GM18951 (cell line): ENCODE measurements at regions not wholly inside any gene's neighbourhood (a gene's known extent, or its start where the extent isn't known, plus 50 kb on each side); places are given as distances from the start of the nearest gene placed in this dataset.
"Not testable (repeated sequence)": the region's sequence is repeated elsewhere in the genome, so short reads cannot be mapped to it uniquely, and the experiment has no call there.

Source experiments
- POLR2A ChIP-seq: IDR thresholded peaks from 4 replicates; pipeline ENCODE4 v1.6.1; 2011; ENCODE audit warnings: mild to moderate bottlenecking; ENCODE audit not compliant: insufficient read length, insufficient read depth; ENCODE audit errors: extremely low read depth
- in situ Hi-C: fragments of 300-500 bp; cut with MboI; formaldehyde crosslinking; loops from one replicate; pipeline ENCODE4 v1.12.0; 2022; ENCODE audit warnings: low sequenced_read_pairs, mixed read lengths, inconsistent platforms; ENCODE audit not compliant: unreplicated experiment

GRCh38 chr7:69263550-69263949 is 334.7 kb upstream of the AUTS2 start:
- TF ChIP-seq POLR2A: no peak
- in situ Hi-C loops: no loop called here

- in situ Hi-C loops: no loop called here
- no peak for TF ChIP-seq POLR2A
Measured at GRCh38 chr7:69269806-69270205, 328.5 kb upstream of the AUTS2 start.

GRCh38 chr7:69272101-69272500 is 326.2 kb upstream of the AUTS2 start:
- in situ Hi-C loops: no loop called here
- TF ChIP-seq POLR2A: no peak

- no peak for TF ChIP-seq POLR2A
- in situ Hi-C loops: no loop called here
Measured at GRCh38 chr7:69276011-69276729, 322.1 kb upstream of the AUTS2 start.

- TF ChIP-seq POLR2A: no peak
- in situ Hi-C loops: no loop called here
Measured at GRCh38 chr7:69277366-69277765, 320.9 kb upstream of the AUTS2 start.

- in situ Hi-C loops: no loop called here
- TF ChIP-seq POLR2A: no peak
Measured at GRCh38 chr7:69282946-69283345, 315.3 kb upstream of the AUTS2 start.

GRCh38 chr7:69283421-69283820 is 314.9 kb upstream of the AUTS2 start:
- no peak for TF ChIP-seq POLR2A

GRCh38 chr7:69285854-69286253 is 312.4 kb upstream of the AUTS2 start:
- TF ChIP-seq POLR2A: no peak
- in situ Hi-C loops: no loop called here

More at GRCh38 chr7:69283421-69283820, 314.9 kb upstream of the AUTS2 start:
- in situ Hi-C loops: no loop called here

- in situ Hi-C loops: no loop called here
Measured at GRCh38 chr7:69295977-69296376, 302.3 kb upstream of the AUTS2 start.

GRCh38 chr7:69301253-69301652 is 297.0 kb upstream of the AUTS2 start:
- in situ Hi-C loops: no loop called here
- no peak for TF ChIP-seq POLR2A

More at GRCh38 chr7:69295977-69296376, 302.3 kb upstream of the AUTS2 start:
- no peak for TF ChIP-seq POLR2A

GRCh38 chr7:69309601-69310000 is 288.7 kb upstream of the AUTS2 start:
- in situ Hi-C loops: no loop called here
- TF ChIP-seq POLR2A: no peak

GRCh38 chr7:69311489-69311888 is 286.8 kb upstream of the AUTS2 start:
- in situ Hi-C loops: no loop called here
- no peak for TF ChIP-seq POLR2A

GRCh38 chr7:69313852-69314251 is 284.4 kb upstream of the AUTS2 start:
- in situ Hi-C loops: not testable (repeated sequence)

- no peak for TF ChIP-seq POLR2A
- in situ Hi-C loops: no loop called here
Measured at GRCh38 chr7:69318794-69319193, 279.5 kb upstream of the AUTS2 start.

GRCh38 chr7:69328516-69328915 is 269.8 kb upstream of the AUTS2 start:
- no peak for TF ChIP-seq POLR2A
- in situ Hi-C loops: no loop called here
